Gastrocnemius medialis (tissue), 4 donors: ENCODE measurements at regions not wholly inside any gene's neighbourhood (a gene's known extent, or its start where the extent isn't known, plus 50 kb on each side); places are given as distances from the start of the nearest gene placed in this dataset.

Experiments
- ATAC-seq, 2 donors: fragments of 150-250 bp; one replicate each; pipeline ENCODE4 v1.9.1; 2016
- DNase-seq, 2 donors: peaks; one replicate each; pipeline ENCODE4 v3.0.0-alpha.2; 2019
- H3K27ac ChIP-seq, 4 donors: fragments of 200-600 bp; sonication (generic); 1 replicate in 1 of 4; 2 replicates in 3 of 4; pipeline ENCODE4 v1.5.1; 2016 to 2018; ENCODE audit warnings: mild to moderate bottlenecking in 2 of 4, moderate library complexity in 1 of 4
- H3K27me3 ChIP-seq, 3 donors: fragments of 200-600 bp; sonication (generic) in 2 of 3; 1 replicate in 1 of 3; 2 replicates in 2 of 3; pipeline versions ENCODE4 v1.5.1 to v1.6.0; 2016 to 2019; ENCODE audit warnings: mild to moderate bottlenecking in 1 of 3, moderate library complexity in 1 of 3
- H3K36me3 ChIP-seq, 2 donors: fragments of 200-600 bp; sonication (generic) in 1 of 2; one replicate each; pipeline ENCODE4 v1.5.1; 2017 to 2018
- H3K4me1 ChIP-seq, 2 donors: fragments of 200-600 bp; sonication (generic) in 1 of 2; one replicate each; pipeline ENCODE4 v1.5.1; 2016 to 2017; ENCODE audit warnings: mild to moderate bottlenecking in 2 of 2
- H3K4me3 ChIP-seq, 4 donors: fragments of 200-600 bp; sonication (generic) in 3 of 4; 1 replicate in 1 of 4; 2 replicates in 3 of 4; pipeline ENCODE4 v1.5.1; 2016 to 2019; ENCODE audit warnings: mild to moderate bottlenecking in 2 of 4
- H3K9me3 ChIP-seq, 3 donors: fragments of 200-600 bp; sonication (generic) in 2 of 3; 1 replicate in 1 of 3; 2 replicates in 2 of 3; pipeline ENCODE4 v1.5.1; 2016 to 2019
- CTCF ChIP-seq, 5 experiments: fragments of 450-650 bp in 3 of 5; fragments of 200-600 bp in 2 of 5; sonication (generic) in 2 of 5; IDR thresholded peaks in 4 of 5; conservative IDR thresholded peaks in 1 of 5; 1 replicate in 4 of 5; 2 replicates in 1 of 5; pipeline ENCODE4 v1.5.1; 2016 to 2019; ENCODE audit warnings: antibody characterized with exemption in 5 of 5, mild to moderate bottlenecking in 3 of 5, moderate library complexity in 3 of 5
- POLR2A ChIP-seq, 2 donors: fragments of 450-650 bp; IDR thresholded peaks; one replicate each; pipeline ENCODE4 v1.6.1; 2017; ENCODE audit warnings: antibody characterized with exemption in 2 of 2, mild to moderate bottlenecking in 2 of 2, moderate library complexity in 2 of 2
- in situ Hi-C, 4 donors: fragments of 200-750 bp; cut with MboI; loops; one replicate each; pipeline versions ENCODE4 v1.15.0 to v1.8.0; 2017; ENCODE audit warnings: low sequenced_read_pairs in 4 of 4
- intact Hi-C: fragments of 100-400 bp; cut with DNase I; formaldehyde crosslinking; loops from one replicate; pipeline ENCODE4 v1.15.1; 2023; ENCODE audit warnings: low total_unique reads

GRCh38 chr2:138213624-138214023, 249.4 kb downstream of the HNMT start:
- Histone ChIP-seq H3K27me3 (no peaks in the 10 kb centered on the region), H3K4me3 (no peak overlapping the region), H3K4me1 (no peaks in the 10 kb centered on the region), H3K9me3 (no peaks in the 10 kb centered on the region), H3K36me3 (no peaks in the 10 kb centered on the region), H3K27ac (no peak overlapping the region)
- intact Hi-C loops (no loop called here), in situ Hi-C loops (no loop called here)
- DNase-seq (no peak), ATAC-seq (no peak)
- TF ChIP-seq CTCF (IDR thresholded peaks at IDR 0.05 in 4 of 5, conservative IDR thresholded peaks at IDR 0.05 in 1 of 5) (no peak), POLR2A (IDR thresholded peaks at IDR 0.05) (no peak)

- TF ChIP-seq POLR2A (IDR thresholded peaks at IDR 0.05) (no peak), CTCF (IDR thresholded peaks at IDR 0.05 in 4 of 5, conservative IDR thresholded peaks at IDR 0.05 in 1 of 5) (no peak)
- Histone ChIP-seq H3K36me3 (no peaks in the 10 kb centered on the region), H3K4me3 (no peak overlapping the region), H3K27me3 (no peaks in the 10 kb centered on the region), H3K4me1 (no peaks in the 10 kb centered on the region), H3K27ac (no peak overlapping the region), H3K9me3 (no peaks in the 10 kb centered on the region)
- intact Hi-C loops, result no loop called here
- DNase-seq, result no peak
- in situ Hi-C loops, result no loop called here
- no peak for ATAC-seq
These were observed 251.7 kb downstream of the HNMT start for GRCh38 chr2:138215958-138216357.

- Histone ChIP-seq H3K27ac (no peak overlapping the region), H3K27me3 (no peaks in the 10 kb centered on the region), H3K36me3 (no peaks in the 10 kb centered on the region), H3K4me1 (no peaks in the 10 kb centered on the region), H3K4me3 (no peak overlapping the region), H3K9me3 (no peaks in the 10 kb centered on the region)
- DNase-seq, result no peak
- intact Hi-C loops, result no loop called here
- in situ Hi-C loops, result no loop called here
- ATAC-seq, result no peak
- TF ChIP-seq POLR2A (IDR thresholded peaks at IDR 0.05) (no peak), CTCF (IDR thresholded peaks at IDR 0.05 in 4 of 5, conservative IDR thresholded peaks at IDR 0.05 in 1 of 5) (no peak)
These were observed 253.7 kb downstream of the HNMT start for GRCh38 chr2:138217975-138218374.

GRCh38 chr2:138218397-138218796, 254.1 kb downstream of the HNMT start:
- in situ Hi-C loops (no loop called here), intact Hi-C loops (no loop called here)
- no peak for TF ChIP-seq POLR2A (IDR thresholded peaks at IDR 0.05)
- no peak for TF ChIP-seq CTCF (IDR thresholded peaks at IDR 0.05 in 4 of 5, conservative IDR thresholded peaks at IDR 0.05 in 1 of 5)
- Histone ChIP-seq H3K27ac (no peak overlapping the region), H3K9me3 (no peaks in the 10 kb centered on the region), H3K27me3 (no peaks in the 10 kb centered on the region), H3K4me1 (no peaks in the 10 kb centered on the region), H3K4me3 (no peak overlapping the region), H3K36me3 (no peaks in the 10 kb centered on the region)
- no peak for DNase-seq
- no peak for ATAC-seq

- H3K27me3 ChIP-seq, result no peaks in the 10 kb centered on the region
- no peaks in the 10 kb centered on the region for H3K9me3 ChIP-seq
- H3K4me1 ChIP-seq, result no peaks in the 10 kb centered on the region
- H3K4me3 ChIP-seq, result no peak overlapping the region
- H3K27ac ChIP-seq, result no peak overlapping the region
- no peaks in the 10 kb centered on the region for H3K36me3 ChIP-seq
- in situ Hi-C loops (no loop called here), intact Hi-C loops (no loop called here)
- DNase-seq, result no peak
- ATAC-seq, result no peak
- TF ChIP-seq POLR2A (IDR thresholded peaks at IDR 0.05) (no peak), CTCF (IDR thresholded peaks at IDR 0.05 in 4 of 5, conservative IDR thresholded peaks at IDR 0.05 in 1 of 5) (no peak)
These were observed 255.7 kb downstream of the HNMT start for GRCh38 chr2:138219961-138220360.
